ENCODE measurements at regions not wholly inside any gene's neighbourhood (a gene's known extent, or its start where the extent isn't known, plus 50 kb on each side); places are given as distances from the start of the nearest gene placed in this dataset.

- Histone ChIP-seq H3K27ac (no peak overlapping the region), H3K4me1 (no peaks in the 10 kb centered on the region), H3K4me3 (no peak overlapping the region), H3K9me3 (no peaks in the 10 kb centered on the region), H3K4me2 (no peak overlapping the region)
- ATAC-seq (no peak), DNase-seq (ENCODE audit: low read depth in 1 of 2, low spot score in 1 of 2) (no peak), FAIRE-seq (no peak)
- ChIA-PET POLR2A (interaction anchor here (2.1 kb wide), 1 partner anchor 117 kb away, joined by 8 read pairs; the partner anchor contains the start of gene RHOB), CTCF (interaction anchor here (0.6 to 2.7 kb wide), 6 partner anchors 9 to 434 kb away, joined by 3 to 7 read pairs (median 4); no protein-coding TSS in a partner anchor)
- no peak for TF ChIP-seq RAD21 (conservative IDR thresholded peaks at IDR 0.05 in 1 of 2, IDR thresholded peaks at IDR 0.05 in 1 of 2)
- no peak for TF ChIP-seq HEYL (CRISPR knock-in tag; IDR thresholded peaks at IDR 0.05)
- TF ChIP-seq FOXS1 (CRISPR knock-in tag; IDR thresholded peaks at IDR 0.05), result no peak
- TF ChIP-seq, protein P1, sequence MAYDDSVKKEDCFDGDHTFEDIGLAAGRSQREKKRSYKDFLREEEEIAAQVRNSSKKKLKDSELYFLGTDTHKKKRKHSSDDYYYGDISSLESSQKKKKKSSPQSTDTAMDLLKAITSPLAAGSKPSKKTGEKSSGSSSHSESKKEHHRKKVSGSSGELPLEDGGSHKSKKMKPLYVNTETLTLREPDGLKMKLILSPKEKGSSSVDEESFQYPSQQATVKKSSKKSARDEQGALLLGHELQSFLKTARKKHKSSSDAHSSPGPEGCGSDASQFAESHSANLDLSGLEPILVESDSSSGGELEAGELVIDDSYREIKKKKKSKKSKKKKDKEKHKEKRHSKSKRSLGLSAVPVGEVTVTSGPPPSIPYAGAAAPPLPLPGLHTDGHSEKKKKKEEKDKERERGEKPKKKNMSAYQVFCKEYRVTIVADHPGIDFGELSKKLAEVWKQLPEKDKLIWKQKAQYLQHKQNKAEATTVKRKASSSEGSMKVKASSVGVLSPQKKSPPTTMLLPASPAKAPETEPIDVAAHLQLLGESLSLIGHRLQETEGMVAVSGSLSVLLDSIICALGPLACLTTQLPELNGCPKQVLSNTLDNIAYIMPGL (CRISPR knock-in tag; IDR thresholded peaks at IDR 0.05; ENCODE audit: borderline replicate concordance), result no peak
- no peak for TF ChIP-seq HOXB5 (CRISPR knock-in tag; IDR thresholded peaks at IDR 0.05)
- no peak for TF ChIP-seq GATA3 (IDR thresholded peaks at IDR 0.05; ENCODE audit: borderline replicate concordance)
- no peak for TF ChIP-seq BHLHE40 (IDR thresholded peaks at IDR 0.05; ENCODE audit: low read depth, low read length)
- TF ChIP-seq NPAS2 (CRISPR knock-in tag; IDR thresholded peaks at IDR 0.05; ENCODE audit: borderline replicate concordance), result no peak
- no peak for TF ChIP-seq JUN (IDR thresholded peaks at IDR 0.05)
- TF ChIP-seq HOXB13 (CRISPR knock-in tag; IDR thresholded peaks at IDR 0.05; ENCODE audit: low read depth), result no peak
- no peak for TF ChIP-seq SREBF2 (IDR thresholded peaks at IDR 0.05)
- no peak for TF ChIP-seq MYC (IDR thresholded peaks at IDR 0.05; ENCODE audit: borderline replicate concordance, low read length)
- TF ChIP-seq PHF8 (IDR thresholded peaks at IDR 0.05; ENCODE audit: borderline replicate concordance, low read depth), result no peak
- no peak for TF ChIP-seq RFX5 (IDR thresholded peaks at IDR 0.05)
- TF ChIP-seq, protein P2, sequence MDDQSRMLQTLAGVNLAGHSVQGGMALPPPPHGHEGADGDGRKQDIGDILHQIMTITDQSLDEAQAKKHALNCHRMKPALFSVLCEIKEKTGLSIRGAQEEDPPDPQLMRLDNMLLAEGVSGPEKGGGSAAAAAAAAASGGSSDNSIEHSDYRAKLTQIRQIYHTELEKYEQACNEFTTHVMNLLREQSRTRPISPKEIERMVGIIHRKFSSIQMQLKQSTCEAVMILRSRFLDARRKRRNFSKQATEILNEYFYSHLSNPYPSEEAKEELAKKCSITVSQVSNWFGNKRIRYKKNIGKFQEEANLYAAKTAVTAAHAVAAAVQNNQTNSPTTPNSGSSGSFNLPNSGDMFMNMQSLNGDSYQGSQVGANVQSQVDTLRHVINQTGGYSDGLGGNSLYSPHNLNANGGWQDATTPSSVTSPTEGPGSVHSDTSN (IDR thresholded peaks at IDR 0.05), result no peak
- TF ChIP-seq, protein P3, sequence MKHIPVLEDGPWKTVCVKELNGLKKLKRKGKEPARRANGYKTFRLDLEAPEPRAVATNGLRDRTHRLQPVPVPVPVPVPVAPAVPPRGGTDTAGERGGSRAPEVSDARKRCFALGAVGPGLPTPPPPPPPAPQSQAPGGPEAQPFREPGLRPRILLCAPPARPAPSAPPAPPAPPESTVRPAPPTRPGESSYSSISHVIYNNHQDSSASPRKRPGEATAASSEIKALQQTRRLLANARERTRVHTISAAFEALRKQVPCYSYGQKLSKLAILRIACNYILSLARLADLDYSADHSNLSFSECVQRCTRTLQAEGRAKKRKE (CRISPR knock-in tag; IDR thresholded peaks at IDR 0.05; ENCODE audit: low read depth), result no peak
- TF ChIP-seq KDM5A (IDR thresholded peaks at IDR 0.05), result no peak
- WGBS (ENCODE audit: missing lambda C conversion rate), result 58% methylated on average over 5 of the region's 5 CpGs
These were observed 87.1 kb downstream of the HS1BP3 start for GRCh38 chr2:20563833-20564232.

DNA sequence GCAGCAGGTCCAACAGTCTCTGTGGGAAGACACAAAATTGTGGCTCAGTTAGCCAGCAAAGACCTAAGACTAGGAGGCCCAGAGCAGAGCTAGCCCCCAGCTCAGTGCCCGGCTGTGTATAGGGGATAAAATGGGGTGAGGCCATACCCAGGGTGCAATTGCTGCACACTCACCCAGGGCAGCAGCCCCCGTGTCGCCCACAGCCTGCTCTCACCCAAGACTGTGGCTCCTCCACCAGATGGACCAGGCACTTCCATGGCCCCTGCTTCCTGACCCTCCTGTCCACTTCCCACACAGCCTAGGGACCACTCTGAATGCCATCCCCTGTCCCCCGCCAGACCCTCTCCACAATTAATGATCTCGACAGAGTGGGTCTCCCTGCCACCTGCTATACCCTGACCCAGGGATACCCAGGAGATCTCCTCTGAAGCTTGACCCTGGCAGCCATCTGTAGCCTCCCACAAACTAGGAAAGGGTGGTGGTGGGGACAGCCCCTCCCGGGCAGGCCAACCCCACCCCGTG lies 85.7 kb downstream of the HS1BP3 start:
- WGBS (ENCODE audit: missing lambda C conversion rate), result 55% methylated on average over 7 of the region's 7 CpGs
- TF ChIP-seq CTCF (IDR thresholded peaks at IDR 0.05) (no peak), KDM5A (IDR thresholded peaks at IDR 0.05) (no peak), ESRRA (IDR thresholded peaks at IDR 0.05; ENCODE audit: borderline replicate concordance, low read length) (no peak), RAD21 (conservative IDR thresholded peaks at IDR 0.05 in 1 of 2, IDR thresholded peaks at IDR 0.05 in 1 of 2) (no peak), RNF2 (IDR thresholded peaks at IDR 0.05; ENCODE audit: borderline replicate concordance, low read depth) (no peak), CBX2 (IDR thresholded peaks at IDR 0.05; ENCODE audit: borderline replicate concordance, low read depth) (no peak), TP53 (CRISPR knock-in tag; IDR thresholded peaks at IDR 0.05) (no peak), EHMT2 (IDR thresholded peaks at IDR 0.05; ENCODE audit: low read depth) (no peak), PHF8 (IDR thresholded peaks at IDR 0.05; ENCODE audit: borderline replicate concordance, low read depth) (no peak), CEBPB (IDR thresholded peaks at IDR 0.05) (no peak), CBX8 (IDR thresholded peaks at IDR 0.05) (no peak), ZNF302 (CRISPR knock-in tag; IDR thresholded peaks at IDR 0.05) (no peak), CHD4 (IDR thresholded peaks at IDR 0.05; ENCODE audit: borderline replicate concordance) (no peak)
- TF ChIP-seq, protein P3 (CRISPR knock-in tag; IDR thresholded peaks at IDR 0.05; ENCODE audit: low read depth), result no peak
- TF ChIP-seq, protein P4, sequence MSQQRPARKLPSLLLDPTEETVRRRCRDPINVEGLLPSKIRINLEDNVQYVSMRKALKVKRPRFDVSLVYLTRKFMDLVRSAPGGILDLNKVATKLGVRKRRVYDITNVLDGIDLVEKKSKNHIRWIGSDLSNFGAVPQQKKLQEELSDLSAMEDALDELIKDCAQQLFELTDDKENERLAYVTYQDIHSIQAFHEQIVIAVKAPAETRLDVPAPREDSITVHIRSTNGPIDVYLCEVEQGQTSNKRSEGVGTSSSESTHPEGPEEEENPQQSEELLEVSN (IDR thresholded peaks at IDR 0.05; ENCODE audit: borderline replicate concordance, low read depth), result no peak
- ChIA-PET POLR2A (interaction anchor here (1.1 to 2.1 kb wide), 2 partner anchors 118 kb away, joined by 3 to 8 read pairs; partner anchors contain the start of gene RHOB), CTCF (interaction anchor here (1.4 to 1.9 kb wide), 4 partner anchors 22 to 96 kb away, joined by 3 to 6 read pairs (median 4); no protein-coding TSS in a partner anchor)
- no peak for DNase-seq (ENCODE audit: low read depth in 1 of 2, low spot score in 1 of 2)
- no peak for ATAC-seq
- no peak overlapping the region for H3K27ac ChIP-seq
- no peak overlapping the region for H3K4me2 ChIP-seq
- no peak overlapping the region for H3K4me3 ChIP-seq
- H3K9me3 ChIP-seq, result no peaks in the 10 kb centered on the region
- no peaks in the 10 kb centered on the region for H3K4me1 ChIP-seq
- no peak for FAIRE-seq

All from A549 (cell line).